ENCODE measurements at regions not wholly inside any gene's neighbourhood (a gene's known extent, or its start where the extent isn't known, plus 50 kb on each side); places are given as distances from the start of the nearest gene placed in this dataset.

GRCh38 chr6:67825201-67825895, 809.7 kb upstream of the ADGRB3 start:
- no peak for FAIRE-seq
- H3K36me3 ChIP-seq (ENCODE audit: control insufficient read depth in 2 of 3, insufficient read depth in 3 of 3, low read length in 3 of 3) = no peaks in the 10 kb centered on the region

GRCh38 chr6:67818322-67818721, 816.8 kb upstream of the ADGRB3 start:
- H3K36me3 ChIP-seq (ENCODE audit: control insufficient read depth in 2 of 3, insufficient read depth in 3 of 3, low read length in 3 of 3) = no peaks in the 10 kb centered on the region
- H3K4me3 ChIP-seq (ENCODE audit: low read length in 3 of 3) = no peak overlapping the region
- H3K4me1 ChIP-seq (ENCODE audit: control insufficient read depth in 2 of 3, insufficient read depth in 2 of 3, low read depth in 1 of 3, low read length in 3 of 3) = no peaks in the 10 kb centered on the region
- H3K27me3 ChIP-seq (ENCODE audit: control insufficient read depth, insufficient read depth, low read length) = no peaks in the 10 kb centered on the region
- no peak overlapping the region for H3K27ac ChIP-seq (ENCODE audit: low read depth in 2 of 2, low read length in 2 of 2)
- no peak overlapping the region for H3K9ac ChIP-seq (ENCODE audit: low read length in 3 of 3)
- H3K9me3 ChIP-seq (ENCODE audit: control insufficient read depth in 2 of 3, insufficient read depth in 1 of 3, low read length in 3 of 3) = peaks cover 0 to 7% (median 5%) of the 10 kb centered on the region in 3 donors
- no peak for TF ChIP-seq CTCF (IDR thresholded peaks at IDR 0.05; ENCODE audit: borderline replicate concordance, extremely low read depth, insufficient read depth)
- no peak for FAIRE-seq
- DNase-seq = no peak
- intact Hi-C loops (cut with DNase I) = no loop called here

More at GRCh38 chr6:67825201-67825895, 809.7 kb upstream of the ADGRB3 start:
- peak in 1 of 5 donors; percentile 63 for DNase-seq
- Histone ChIP-seq H3K27ac (ENCODE audit: low read depth in 2 of 2, low read length in 2 of 2) (no peak overlapping the region), H3K4me3 (ENCODE audit: low read length in 3 of 3) (no peak overlapping the region), H3K27me3 (ENCODE audit: control insufficient read depth, insufficient read depth, low read length) (no peaks in the 10 kb centered on the region), H3K9ac (ENCODE audit: low read length in 3 of 3) (no peak overlapping the region), H3K4me1 (ENCODE audit: control insufficient read depth in 2 of 3, insufficient read depth in 2 of 3, low read depth in 1 of 3, low read length in 3 of 3) (no peaks in the 10 kb centered on the region), H3K9me3 (ENCODE audit: control insufficient read depth in 2 of 3, insufficient read depth in 1 of 3, low read length in 3 of 3) (peaks cover 0 to 3% (median 0%) of the 10 kb centered on the region in 3 donors)
- intact Hi-C loops (cut with DNase I) = no loop called here
- TF ChIP-seq CTCF (IDR thresholded peaks at IDR 0.05; ENCODE audit: borderline replicate concordance, extremely low read depth, insufficient read depth) = no peak

- no peak for TF ChIP-seq CTCF (IDR thresholded peaks at IDR 0.05; ENCODE audit: borderline replicate concordance, extremely low read depth, insufficient read depth)
- H3K9me3 ChIP-seq (ENCODE audit: control insufficient read depth in 2 of 3, insufficient read depth in 1 of 3, low read length in 3 of 3) = peaks cover 0 to 18% (median 5%) of the 10 kb centered on the region in 3 donors
- no peaks in the 10 kb centered on the region for H3K4me1 ChIP-seq (ENCODE audit: control insufficient read depth in 2 of 3, insufficient read depth in 2 of 3, low read depth in 1 of 3, low read length in 3 of 3)
- no peaks in the 10 kb centered on the region for H3K36me3 ChIP-seq (ENCODE audit: control insufficient read depth in 2 of 3, insufficient read depth in 3 of 3, low read length in 3 of 3)
- no peaks in the 10 kb centered on the region for H3K27me3 ChIP-seq (ENCODE audit: control insufficient read depth, insufficient read depth, low read length)
- H3K27ac ChIP-seq (ENCODE audit: low read depth in 2 of 2, low read length in 2 of 2) = no peak overlapping the region
- FAIRE-seq (no peak), DNase-seq (no peak)
- H3K9ac ChIP-seq (ENCODE audit: low read length in 3 of 3) = no peak overlapping the region
- intact Hi-C loops (cut with DNase I) = no loop called here
- H3K4me3 ChIP-seq (ENCODE audit: low read length in 3 of 3) = no peak overlapping the region
These were observed 819.5 kb upstream of the ADGRB3 start for GRCh38 chr6:67815623-67816022.
